IMR-90 (cell line): ENCODE measurements at regions not wholly inside any gene's neighbourhood (a gene's known extent, or its start where the extent isn't known, plus 50 kb on each side); places are given as distances from the start of the nearest gene placed in this dataset.

Experiments used
- ATAC-seq: fragments of 200-7000 bp; cut with Tn5 transposase; 2 replicates; pipeline ENCODE4 v1.9.1; 2020; ENCODE audit warnings: low read depth, mild to moderate bottlenecking, moderate library complexity
- BruUV-seq: library from RNA; stranded (reverse); fragments of 400-500 nt; replicated peaks from 2 replicates; lab custom pipeline; 2021; lab: Mats Ljungman, UMichigan
- CTCF ChIA-PET: fragments of 300-600 bp; formaldehyde crosslinking; extraction: SDS; loops from one replicate; lab custom pipeline; 2021; ENCODE audit warnings: antibody characterized with exemption; lab: Yijun Ruan, JAX
- POLR2A ChIA-PET: fragments of 300-600 bp; sonication (Branson Sonifier 250); formaldehyde crosslinking; loops from one replicate; lab custom pipeline; 2022; ENCODE audit warnings: antibody characterized with exemption; ENCODE audit not compliant: unreplicated experiment; lab: Charles Lee
- DNase-seq: peaks from one replicate; pipeline ENCODE4 v3.0.0; 2013
- H2AFZ ChIP-seq: replicated peaks from 2 replicates; pipeline ENCODE3; 2013; ENCODE audit warnings: low read length, mild to moderate bottlenecking; ENCODE audit not compliant: poor library complexity
- H2AK5ac ChIP-seq: 2 replicates; pipeline ENCODE4 v1.6.1; 2013; ENCODE audit warnings: low read depth, low read length, inconsistent platforms
- H2AK9ac ChIP-seq: replicated peaks from 2 replicates; pipeline ENCODE3; 2013; ENCODE audit warnings: mild to moderate bottlenecking, low read depth, low read length, moderate library complexity; ENCODE audit not compliant: poor library complexity
- H2BK120ac ChIP-seq: 2 replicates; pipeline ENCODE4 v1.6.1; 2013; ENCODE audit warnings: low read depth, low read length, inconsistent platforms
- H2BK15ac ChIP-seq: 3 replicates; pipeline ENCODE4 v1.6.1; 2013; ENCODE audit warnings: low read depth, low read length, inconsistent platforms
- H2BK20ac ChIP-seq: 2 replicates; pipeline ENCODE4 v1.6.1; 2013; ENCODE audit warnings: low read depth, mild to moderate bottlenecking, inconsistent platforms, low read length, moderate library complexity
- H2BK5ac ChIP-seq: 2 replicates; pipeline ENCODE4 v1.6.1; 2013; ENCODE audit warnings: mild to moderate bottlenecking, low read depth, low read length, inconsistent platforms; ENCODE audit not compliant: poor library complexity, severe bottlenecking
- H3K14ac ChIP-seq: replicated peaks from 2 replicates; pipeline ENCODE4 v1.6.1; 2013; ENCODE audit warnings: low read depth, low read length, inconsistent platforms
- H3K18ac ChIP-seq: 2 replicates; pipeline ENCODE4 v1.6.1; 2013; ENCODE audit warnings: low read depth, low read length, control low read depth
- H3K23ac ChIP-seq: 2 replicates; pipeline ENCODE4 v1.6.1; 2013; ENCODE audit warnings: low read depth, low read length, inconsistent platforms
- H3K27ac ChIP-seq: 2 replicates; pipeline ENCODE4 v1.5.1; 2013; ENCODE audit warnings: mild to moderate bottlenecking, control low read depth, low read length; ENCODE audit not compliant: insufficient read depth
- H3K27me3 ChIP-seq: 2 replicates; pipeline ENCODE4 v1.6.1; 2013; ENCODE audit warnings: low read length; ENCODE audit not compliant: control insufficient read depth, insufficient read depth
- H3K36me3 ChIP-seq: 2 replicates; pipeline ENCODE4 v1.6.1; 2013; ENCODE audit warnings: low read length, mixed read lengths; ENCODE audit not compliant: control insufficient read depth, insufficient read depth
- H3K4ac ChIP-seq: 2 replicates; pipeline ENCODE4 v1.6.1; 2013; ENCODE audit warnings: low read depth, low read length, inconsistent platforms
- H3K4me1 ChIP-seq: 2 replicates; pipeline ENCODE4 v1.6.1; 2013; ENCODE audit warnings: low read length, mixed read lengths; ENCODE audit not compliant: control insufficient read depth, insufficient read depth
- H3K4me2 ChIP-seq: 2 replicates; pipeline ENCODE4 v1.6.1; 2013; ENCODE audit warnings: low read depth, mild to moderate bottlenecking, control low read depth, low read length, moderate library complexity
- H3K4me3 ChIP-seq: 2 replicates; pipeline ENCODE4 v1.5.1; 2013; ENCODE audit warnings: low read depth, mild to moderate bottlenecking, control low read depth, low read length, moderate library complexity; ENCODE audit not compliant: insufficient read depth
- H3K56ac ChIP-seq: 2 replicates; pipeline ENCODE4 v1.6.1; 2013; ENCODE audit warnings: low read length, inconsistent platforms; ENCODE audit not compliant: insufficient read depth; ENCODE audit errors: extremely low read depth
- H3K79me1 ChIP-seq, 2 experiments: 2 replicates each; pipeline ENCODE4 v1.6.1; 2013; ENCODE audit warnings: low read length in 2 of 2, inconsistent platforms in 1 of 2, low read depth in 1 of 2
- H3K9ac ChIP-seq: 2 replicates; pipeline ENCODE4 v1.6.1; 2013; ENCODE audit warnings: low read depth, low read length, control low read depth
- H3K9me1 ChIP-seq: 2 replicates; pipeline ENCODE4 v1.6.1; 2013; ENCODE audit warnings: low read length, inconsistent platforms; ENCODE audit not compliant: insufficient read depth
- H3K9me3 ChIP-seq: 2 replicates; pipeline ENCODE4 v1.6.1; 2013; ENCODE audit warnings: low read length; ENCODE audit not compliant: control insufficient read depth, insufficient read depth
- H4K20me1 ChIP-seq: 2 replicates; pipeline ENCODE4 v1.6.1; 2013; ENCODE audit warnings: low read length, inconsistent platforms; ENCODE audit not compliant: insufficient read depth
- H4K5ac ChIP-seq: 2 replicates; pipeline ENCODE4 v1.6.1; 2013; ENCODE audit warnings: mild to moderate bottlenecking, low read depth, low read length, control low read depth
- H4K8ac ChIP-seq, 2 experiments: 2 replicates each; pipeline ENCODE4 v1.6.1; 2013; ENCODE audit warnings: low read depth in 2 of 2, low read length in 2 of 2, control low read depth in 1 of 2, inconsistent platforms in 1 of 2
- H4K91ac ChIP-seq: 2 replicates; pipeline ENCODE4 v1.6.1; 2013; ENCODE audit warnings: low read depth, low read length, inconsistent platforms; ENCODE audit not compliant: insufficient read depth
- CTCF ChIP-seq: conservative IDR thresholded peaks from 2 replicates; pipeline ENCODE4 v1.5.1; 2012; ENCODE audit warnings: mild to moderate bottlenecking, low read depth, low read length, improper control_type of control experiment
- FOS ChIP-seq: fragments of 150-350 bp; IDR thresholded peaks from 2 replicates; pipeline ENCODE4 v1.6.1; 2016; ENCODE audit warnings: low read depth, low read length
- MAFK ChIP-seq: IDR thresholded peaks from 2 replicates; pipeline ENCODE4 v1.6.1; 2012; ENCODE audit warnings: low read depth, low read length, improper control_type of control experiment
- RCOR1 ChIP-seq: IDR thresholded peaks from 2 replicates; pipeline ENCODE4 v1.6.1; 2012; ENCODE audit warnings: mild to moderate bottlenecking, low read length, improper control_type of control experiment; ENCODE audit not compliant: insufficient replicate concordance
- RFX5 ChIP-seq: IDR thresholded peaks from 2 replicates; pipeline ENCODE4 v1.8.0; 2012; ENCODE audit warnings: low read depth, mild to moderate bottlenecking, low read length, moderate library complexity
- WGBS, 2 experiments: methylation state at CpG; one replicate each; pipeline versions ENCODE4 v1.1.5 to v1.1.7; 2013; ENCODE audit warnings: missing lambda C conversion rate in 2 of 2; ENCODE audit not compliant: insufficient read length in 1 of 2; ENCODE audit errors: extremely low coverage in 2 of 2; 5-methylcytosine and 5-hydroxymethylcytosine counted together
- dilution Hi-C: fragments of 300-500 bp; cut with HindIII; formaldehyde crosslinking; loops from one replicate; pipeline ENCODE4 v1.14.3; 2018; ENCODE audit warnings: low sequenced_read_pairs; ENCODE audit not compliant: unreplicated experiment
- in situ Hi-C: fragments of 300-500 bp; cut with MboI; formaldehyde crosslinking; loops from 3 replicates; pipeline ENCODE4 v1.14.3; 2019; ENCODE audit warnings: low sequenced_read_pairs, inconsistent platforms, mixed read lengths
- intact Hi-C: fragments of 100-400 bp; cut with micrococcal nuclease; formaldehyde crosslinking; loops from 2 replicates; pipeline ENCODE4 v1.10.0; 2022

GRCh38 chr21:28066596-28067387 lies 925.9 kb downstream of the LTN1 start:
- Histone ChIP-seq H3K4ac (no peak overlapping the region), H2BK15ac (no peak overlapping the region), H4K8ac (0 out of 4 replicates have a peak overlapping the region, but pooled peaks of 1 of the 2 experiments have one; percentile 18), H4K20me1 (no peaks in the 10 kb centered on the region), H3K36me3 (no peaks in the 10 kb centered on the region), H4K5ac (no peak overlapping the region), H2BK120ac (0 out of 2 replicates have a peak overlapping the region, but pooled peaks have one; percentile 28), H3K9me3 (no peaks in the 10 kb centered on the region), H3K79me1 (no peaks in the 10 kb centered on the region), H3K4me1 (peaks cover 8% of the 10 kb centered on the region), H3K18ac (peak overlapping the region; percentile 62; the same call in 1 of the 2 replicates), H2AK9ac (no peak overlapping the region), H2AFZ (no peak overlapping the region), H3K4me3 (no peak overlapping the region), H2AK5ac (no peak overlapping the region), H3K4me2 (no peak overlapping the region), H3K27ac (no peak overlapping the region), H2BK20ac (no peak overlapping the region), H3K14ac (no peak overlapping the region), H2BK5ac (no peak overlapping the region), H3K23ac (no peak overlapping the region), H3K9me1 (peaks cover 3% of the 10 kb centered on the region; the same call in 1 of the 2 replicates), H4K91ac (peak overlapping the region; percentile 10; the same call in 1 of the 2 replicates), H3K27me3 (no peaks in the 10 kb centered on the region), H3K56ac (no peak overlapping the region), H3K9ac (no peak overlapping the region)
- WGBS, 2 experiments, result 87% methylated on average over 3 of the region's 7 CpGs; no CpG with 5 or more reads in 1 of the 2 experiments
- ChIA-PET CTCF (interaction anchor here (0.6 to 0.7 kb wide), 2 partner anchors 260 to 268 kb away, joined by 3 to 4 read pairs; no protein-coding TSS in a partner anchor), POLR2A (no interaction called here)
- intact Hi-C loops, result loop anchor here (5.0 to 10.0 kb wide), 5 partner anchors 48 to 502 kb away; no protein-coding TSS in a partner anchor
- TF ChIP-seq FOS (no peak), CTCF (no peak), RCOR1 (no peak), MAFK (0 out of 2 replicates have a peak, but pooled peaks have one; percentile 10), RFX5 (no peak)
- DNase-seq, result no peak
- dilution Hi-C loops, result no loop called here
- in situ Hi-C loops, result loop anchor here (25.0 kb wide), 2 partner anchors 671 to 871 kb away; no protein-coding TSS in a partner anchor
- no peak for ATAC-seq
- BruUV-seq, result no TSS peak
